ENCODE measurements at regions not wholly inside any gene's neighbourhood (a gene's known extent, or its start where the extent isn't known, plus 50 kb on each side); places are given as distances from the start of the nearest gene placed in this dataset.

- CTCF ChIA-PET: interaction anchor here (1.4 kb wide), 1 partner anchor 467 kb away, joined by 6 read pairs; no protein-coding TSS in a partner anchor
- Mint-ChIP-seq H3K27me3 (ENCODE audit: low read depth) (peaks cover 44% of the 10 kb centered on the region), H3K9me3 (no peaks in the 10 kb centered on the region), H3K27ac (no peak overlapping the region), H3K4me3 (no peak overlapping the region), H3K4me1 (peaks cover 34% of the 10 kb centered on the region), H3K36me3 (no peaks in the 10 kb centered on the region)
- DNase-seq (ENCODE audit: low spot score) (no peak), ATAC-seq (no peak)
- no peak for TF ChIP-seq ZBTB21 (CRISPR knock-in tag; IDR thresholded peaks at IDR 0.05; ENCODE audit: borderline replicate concordance)
- no peak for TF ChIP-seq HMGXB4 (CRISPR knock-in tag; IDR thresholded peaks at IDR 0.05)
- POLR2A ChIA-PET: no interaction called here
Measured at GRCh38 chr9:19931098-19931890, 142.5 kb upstream of the SLC24A2 start.

GRCh38 chr9:19927560-19927959, 138.7 kb upstream of the SLC24A2 start:
- Mint-ChIP-seq H3K27ac (no peak overlapping the region), H3K4me3 (no peak overlapping the region), H3K27me3 (ENCODE audit: low read depth) (peaks cover 16% of the 10 kb centered on the region), H3K36me3 (no peaks in the 10 kb centered on the region), H3K4me1 (peaks cover 16% of the 10 kb centered on the region), H3K9me3 (no peaks in the 10 kb centered on the region)
- DNase-seq (ENCODE audit: low spot score) (no peak), ATAC-seq (no peak)
- POLR2A ChIA-PET: no interaction called here
- CTCF ChIA-PET: interaction anchor here (0.6 to 1.2 kb wide), 2 partner anchors 403 to 463 kb away, joined by 3 to 7 read pairs; no protein-coding TSS in a partner anchor
- TF ChIP-seq TP53 (CRISPR knock-in tag; IDR thresholded peaks at IDR 0.05): no peak
- no peak for TF ChIP-seq ZBTB43 (CRISPR knock-in tag; IDR thresholded peaks at IDR 0.05)
- TF ChIP-seq NR1H2 (CRISPR knock-in tag; IDR thresholded peaks at IDR 0.05): no peak
- TF ChIP-seq, protein P1, sequence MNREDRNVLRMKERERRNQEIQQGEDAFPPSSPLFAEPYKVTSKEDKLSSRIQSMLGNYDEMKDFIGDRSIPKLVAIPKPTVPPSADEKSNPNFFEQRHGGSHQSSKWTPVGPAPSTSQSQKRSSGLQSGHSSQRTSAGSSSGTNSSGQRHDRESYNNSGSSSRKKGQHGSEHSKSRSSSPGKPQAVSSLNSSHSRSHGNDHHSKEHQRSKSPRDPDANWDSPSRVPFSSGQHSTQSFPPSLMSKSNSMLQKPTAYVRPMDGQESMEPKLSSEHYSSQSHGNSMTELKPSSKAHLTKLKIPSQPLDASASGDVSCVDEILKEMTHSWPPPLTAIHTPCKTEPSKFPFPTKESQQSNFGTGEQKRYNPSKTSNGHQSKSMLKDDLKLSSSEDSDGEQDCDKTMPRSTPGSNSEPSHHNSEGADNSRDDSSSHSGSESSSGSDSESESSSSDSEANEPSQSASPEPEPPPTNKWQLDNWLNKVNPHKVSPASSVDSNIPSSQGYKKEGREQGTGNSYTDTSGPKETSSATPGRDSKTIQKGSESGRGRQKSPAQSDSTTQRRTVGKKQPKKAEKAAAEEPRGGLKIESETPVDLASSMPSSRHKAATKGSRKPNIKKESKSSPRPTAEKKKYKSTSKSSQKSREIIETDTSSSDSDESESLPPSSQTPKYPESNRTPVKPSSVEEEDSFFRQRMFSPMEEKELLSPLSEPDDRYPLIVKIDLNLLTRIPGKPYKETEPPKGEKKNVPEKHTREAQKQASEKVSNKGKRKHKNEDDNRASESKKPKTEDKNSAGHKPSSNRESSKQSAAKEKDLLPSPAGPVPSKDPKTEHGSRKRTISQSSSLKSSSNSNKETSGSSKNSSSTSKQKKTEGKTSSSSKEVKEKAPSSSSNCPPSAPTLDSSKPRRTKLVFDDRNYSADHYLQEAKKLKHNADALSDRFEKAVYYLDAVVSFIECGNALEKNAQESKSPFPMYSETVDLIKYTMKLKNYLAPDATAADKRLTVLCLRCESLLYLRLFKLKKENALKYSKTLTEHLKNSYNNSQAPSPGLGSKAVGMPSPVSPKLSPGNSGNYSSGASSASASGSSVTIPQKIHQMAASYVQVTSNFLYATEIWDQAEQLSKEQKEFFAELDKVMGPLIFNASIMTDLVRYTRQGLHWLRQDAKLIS (CRISPR knock-in tag; IDR thresholded peaks at IDR 0.05; ENCODE audit: borderline replicate concordance): no peak
- no peak for TF ChIP-seq ATF3 (CRISPR knock-in tag; conservative IDR thresholded peaks at IDR 0.05)
- TF ChIP-seq ATF6 (CRISPR knock-in tag; IDR thresholded peaks at IDR 0.05): no peak
- no peak for TF ChIP-seq HMGXB4 (CRISPR knock-in tag; IDR thresholded peaks at IDR 0.05)
- no peak for TF ChIP-seq ATF2 (CRISPR knock-in tag; IDR thresholded peaks at IDR 0.05; ENCODE audit: borderline replicate concordance, low read depth)
- no peak for TF ChIP-seq GTF2I (CRISPR knock-in tag; conservative IDR thresholded peaks at IDR 0.05)
